Fibroblast of pulmonary artery (primary cell): ENCODE measurements at regions not wholly inside any gene's neighbourhood (a gene's known extent, or its start where the extent isn't known, plus 50 kb on each side); places are given as distances from the start of the nearest gene placed in this dataset.

Source experiments
- DNase-seq: peaks from one replicate; pipeline ENCODE4 v3.0.0-alpha.2; 2010; ENCODE audit warnings: low read depth
- H3K4me3 ChIP-seq: replicated peaks from 2 replicates; pipeline ENCODE4 v1.5.1; 2011; ENCODE audit warnings: low read depth, mild to moderate bottlenecking, control low read depth, low read length, moderate library complexity
- CTCF ChIP-seq: IDR thresholded peaks from 2 replicates; pipeline ENCODE4 v1.5.1; 2011; ENCODE audit warnings: mild to moderate bottlenecking, control low read depth, low read length, inconsistent platforms; ENCODE audit errors: missing control alignments

- no peak for TF ChIP-seq CTCF
- no peak for DNase-seq
- no peak overlapping the region for H3K4me3 ChIP-seq
Measured at GRCh38 chr17:5948811-5949210, 121.4 kb upstream of the WSCD1 start.

- no peak for TF ChIP-seq CTCF
- H3K4me3 ChIP-seq = no peak overlapping the region
- no peak for DNase-seq
Measured at GRCh38 chr17:5950878-5951277, 119.3 kb upstream of the WSCD1 start.

GRCh38 chr17:5951912-5952311 lies 118.3 kb upstream of the WSCD1 start:
- no peak overlapping the region for H3K4me3 ChIP-seq
- DNase-seq = no peak
- no peak for TF ChIP-seq CTCF

- DNase-seq = no peak
- no peak for TF ChIP-seq CTCF
- H3K4me3 ChIP-seq = no peak overlapping the region
Measured at GRCh38 chr17:5952518-5952917, 117.7 kb upstream of the WSCD1 start.

GRCh38 chr17:5955764-5956163 lies 114.4 kb upstream of the WSCD1 start:
- no peak for TF ChIP-seq CTCF
- no peak for DNase-seq

GRCh38 chr17:5958850-5959249 lies 111.3 kb upstream of the WSCD1 start:
- no peak for DNase-seq
- no peak for TF ChIP-seq CTCF
- H3K4me3 ChIP-seq = no peak overlapping the region

More at GRCh38 chr17:5955764-5956163, 114.4 kb upstream of the WSCD1 start:
- H3K4me3 ChIP-seq = no peak overlapping the region

- H3K4me3 ChIP-seq = no peak overlapping the region
- no peak for TF ChIP-seq CTCF
- no peak for DNase-seq
Measured at GRCh38 chr17:5962371-5962770, 107.8 kb upstream of the WSCD1 start.
